Kidney glomerular epithelial cell (primary cell): ENCODE measurements at regions not wholly inside any gene's neighbourhood (a gene's known extent, or its start where the extent isn't known, plus 50 kb on each side); places are given as distances from the start of the nearest gene placed in this dataset.
"Not testable (repeated sequence)": the region's sequence is repeated elsewhere in the genome, so short reads cannot be mapped to it uniquely, and the experiment has no call there.

ENCODE experiments used
- DNase-seq: peaks from one replicate; lab custom pipeline; 2025; lab: John Stamatoyannopoulos, UW

GRCh38 chr16:48054881-48055601, 100.8 kb downstream of the ABCC12 start:
- DNase-seq = peak; percentile 16

GRCh38 chr16:48053418-48053745, 102.4 kb downstream of the ABCC12 start:
- DNase-seq = peak; percentile 31

- no peak for DNase-seq
Observed at GRCh38 chr16:48052731-48053417, 102.9 kb downstream of the ABCC12 start.

GRCh38 chr16:48050871-48051270, 104.9 kb downstream of the ABCC12 start:
- no peak for DNase-seq

- DNase-seq = no peak
Observed at GRCh38 chr16:48049847-48050246, 105.9 kb downstream of the ABCC12 start.

- no peak for DNase-seq
Observed at GRCh38 chr16:48047720-48048119, 108.1 kb downstream of the ABCC12 start.

- no peak for DNase-seq
Observed at GRCh38 chr16:48047241-48047640, 108.6 kb downstream of the ABCC12 start.

- DNase-seq = no peak
Observed at GRCh38 chr16:48044117-48044516, 111.7 kb downstream of the ABCC12 start.

- DNase-seq = no peak
Observed at GRCh38 chr16:48041981-48042421, 113.8 kb downstream of the ABCC12 start.

- DNase-seq = no peak
Observed at GRCh38 chr16:48035142-48035541, 120.7 kb downstream of the ABCC12 start.

- DNase-seq = no peak
Observed at GRCh38 chr16:48030926-48031325, 124.9 kb downstream of the ABCC12 start.

- no peak for DNase-seq
Observed at GRCh38 chr16:48029768-48030167, 126.0 kb downstream of the ABCC12 start.

GRCh38 chr16:48025359-48025758, 130.4 kb downstream of the ABCC12 start:
- DNase-seq = no peak

GRCh38 chr16:48024042-48024441, 131.8 kb downstream of the ABCC12 start:
- DNase-seq = no peak

- DNase-seq = no peak
Observed at GRCh38 chr16:48022496-48022895, 133.3 kb downstream of the ABCC12 start.

GRCh38 chr16:48020617-48021016, 135.2 kb downstream of the ABCC12 start:
- not testable (repeated sequence) for DNase-seq

GRCh38 chr16:48014349-48015135, 141.3 kb downstream of the ABCC12 start:
- DNase-seq = peak; percentile 64

GRCh38 chr16:48013491-48013901, 142.3 kb downstream of the ABCC12 start:
- DNase-seq = peak; percentile 87

- DNase-seq = no peak
Observed at GRCh38 chr16:48011878-48012658, 143.7 kb downstream of the ABCC12 start.

- no peak for DNase-seq
Observed at GRCh38 chr16:48011466-48011865, 144.3 kb downstream of the ABCC12 start.

- peak; percentile 17 for DNase-seq
Observed at GRCh38 chr16:48008011-48008525, 147.7 kb downstream of the ABCC12 start.
